ENCODE measurements at regions not wholly inside any gene's neighbourhood (a gene's known extent, or its start where the extent isn't known, plus 50 kb on each side); places are given as distances from the start of the nearest gene placed in this dataset.

GRCh38 chr9:81293651-81294050, 395.7 kb downstream of the TLE1 start:
- H3K9me3 ChIP-seq (ENCODE audit: insufficient read depth, low read length), result no peaks in the 10 kb centered on the region
- no peaks in the 10 kb centered on the region for H3K27me3 ChIP-seq (ENCODE audit: low read length)
- no peaks in the 10 kb centered on the region for H3F3A ChIP-seq (ENCODE audit: insufficient read depth)
- H3K27ac ChIP-seq (ENCODE audit: low read depth, low read length), result no peak overlapping the region
- no peak overlapping the region for H3K4me2 ChIP-seq (ENCODE audit: low read depth, low read length, poor library complexity, severe bottlenecking)
- no peaks in the 10 kb centered on the region for H3K36me3 ChIP-seq (ENCODE audit: low read length)
- H3K4me3 ChIP-seq (ENCODE audit: insufficient read depth, low read length, poor library complexity, severe bottlenecking), result no peak overlapping the region
- no peak overlapping the region for H3K9ac ChIP-seq (ENCODE audit: low read length)
- H3K79me2 ChIP-seq (ENCODE audit: insufficient read depth, low read length), result no peaks in the 10 kb centered on the region
- no peak for TF ChIP-seq EZH2phosphoT487 (conservative IDR thresholded peaks at IDR 0.05; ENCODE audit: low read length)
- no peak for TF ChIP-seq CTCF (IDR thresholded peaks at IDR 0.05; ENCODE audit: insufficient read depth, low read length, poor library complexity, severe bottlenecking)
- no peak overlapping the region for H2AFZ ChIP-seq (ENCODE audit: low read depth, low read length, severe bottlenecking)
- no peaks in the 10 kb centered on the region for H4K20me1 ChIP-seq (ENCODE audit: low read depth, low read length)
- no peaks in the 10 kb centered on the region for H3K9me2 ChIP-seq (replicated peaks; ENCODE audit: insufficient read depth, low read length)

- Histone ChIP-seq H3K27ac (ENCODE audit: low read depth, low read length) (no peak overlapping the region), H2AFZ (ENCODE audit: low read depth, low read length, severe bottlenecking) (no peak overlapping the region), H3K27me3 (ENCODE audit: low read length) (no peaks in the 10 kb centered on the region), H3F3A (ENCODE audit: insufficient read depth) (no peaks in the 10 kb centered on the region), H3K4me2 (ENCODE audit: low read depth, low read length, poor library complexity, severe bottlenecking) (no peak overlapping the region), H3K36me3 (ENCODE audit: low read length) (no peaks in the 10 kb centered on the region), H3K9ac (ENCODE audit: low read length) (no peak overlapping the region), H3K9me2 (replicated peaks; ENCODE audit: insufficient read depth, low read length) (no peaks in the 10 kb centered on the region), H3K4me3 (ENCODE audit: insufficient read depth, low read length, poor library complexity, severe bottlenecking) (no peak overlapping the region), H4K20me1 (ENCODE audit: low read depth, low read length) (no peaks in the 10 kb centered on the region), H3K79me2 (ENCODE audit: insufficient read depth, low read length) (no peaks in the 10 kb centered on the region), H3K9me3 (ENCODE audit: insufficient read depth, low read length) (no peaks in the 10 kb centered on the region)
- no peak for TF ChIP-seq EZH2phosphoT487 (conservative IDR thresholded peaks at IDR 0.05; ENCODE audit: low read length)
These were observed 397.1 kb downstream of the TLE1 start for GRCh38 chr9:81292056-81292805.

GRCh38 chr9:81289622-81290021, 399.7 kb downstream of the TLE1 start:
- Histone ChIP-seq H3K9ac (ENCODE audit: low read length) (no peak overlapping the region), H3F3A (ENCODE audit: insufficient read depth) (no peaks in the 10 kb centered on the region), H3K79me2 (ENCODE audit: insufficient read depth, low read length) (no peaks in the 10 kb centered on the region), H2AFZ (ENCODE audit: low read depth, low read length, severe bottlenecking) (no peak overlapping the region), H3K27me3 (ENCODE audit: low read length) (no peaks in the 10 kb centered on the region), H3K27ac (ENCODE audit: low read depth, low read length) (no peak overlapping the region), H3K9me2 (replicated peaks; ENCODE audit: insufficient read depth, low read length) (no peaks in the 10 kb centered on the region), H3K36me3 (ENCODE audit: low read length) (no peaks in the 10 kb centered on the region), H4K20me1 (ENCODE audit: low read depth, low read length) (no peaks in the 10 kb centered on the region), H3K4me3 (ENCODE audit: insufficient read depth, low read length, poor library complexity, severe bottlenecking) (no peak overlapping the region), H3K4me2 (ENCODE audit: low read depth, low read length, poor library complexity, severe bottlenecking) (no peak overlapping the region), H3K9me3 (ENCODE audit: insufficient read depth, low read length) (no peaks in the 10 kb centered on the region)
- no peak for TF ChIP-seq EZH2phosphoT487 (conservative IDR thresholded peaks at IDR 0.05; ENCODE audit: low read length)
- no peak for TF ChIP-seq CTCF (IDR thresholded peaks at IDR 0.05; ENCODE audit: insufficient read depth, low read length, poor library complexity, severe bottlenecking)

GRCh38 chr9:81268048-81268447, 421.3 kb downstream of the TLE1 start:
- Histone ChIP-seq H3K27me3 (ENCODE audit: low read length) (no peaks in the 10 kb centered on the region), H3K4me3 (ENCODE audit: insufficient read depth, low read length, poor library complexity, severe bottlenecking) (no peak overlapping the region), H3K9me2 (replicated peaks; ENCODE audit: insufficient read depth, low read length) (no peaks in the 10 kb centered on the region), H3K9ac (ENCODE audit: low read length) (no peak overlapping the region), H3K27ac (ENCODE audit: low read depth, low read length) (no peak overlapping the region), H3K9me3 (ENCODE audit: insufficient read depth, low read length) (no peaks in the 10 kb centered on the region), H4K20me1 (ENCODE audit: low read depth, low read length) (no peaks in the 10 kb centered on the region), H3F3A (ENCODE audit: insufficient read depth) (no peaks in the 10 kb centered on the region), H3K79me2 (ENCODE audit: insufficient read depth, low read length) (no peaks in the 10 kb centered on the region), H3K36me3 (ENCODE audit: low read length) (no peaks in the 10 kb centered on the region), H2AFZ (ENCODE audit: low read depth, low read length, severe bottlenecking) (no peak overlapping the region), H3K4me2 (ENCODE audit: low read depth, low read length, poor library complexity, severe bottlenecking) (no peak overlapping the region)
- TF ChIP-seq EZH2phosphoT487 (conservative IDR thresholded peaks at IDR 0.05; ENCODE audit: low read length) (no peak), CTCF (IDR thresholded peaks at IDR 0.05; ENCODE audit: insufficient read depth, low read length, poor library complexity, severe bottlenecking) (no peak)
